Stimulated activated CD4-positive, alpha-beta T cell treated with anti-CD3 and anti-CD28 coated beads, Interleukin-12 subunit alpha, Interleukin-12 subunit beta, amount 100 ng/mL, for 4 hours (primary cell): ENCODE measurements at regions not wholly inside any gene's neighbourhood (a gene's known extent, or its start where the extent isn't known, plus 50 kb on each side); places are given as distances from the start of the nearest gene placed in this dataset.
"Not testable (repeated sequence)": the region's sequence is repeated elsewhere in the genome, so short reads cannot be mapped to it uniquely, and the experiment has no call there.

ENCODE experiments used
- DNase-seq: peaks from one replicate; pipeline ENCODE4 v3.0.0-alpha.2; 2020

DNA sequence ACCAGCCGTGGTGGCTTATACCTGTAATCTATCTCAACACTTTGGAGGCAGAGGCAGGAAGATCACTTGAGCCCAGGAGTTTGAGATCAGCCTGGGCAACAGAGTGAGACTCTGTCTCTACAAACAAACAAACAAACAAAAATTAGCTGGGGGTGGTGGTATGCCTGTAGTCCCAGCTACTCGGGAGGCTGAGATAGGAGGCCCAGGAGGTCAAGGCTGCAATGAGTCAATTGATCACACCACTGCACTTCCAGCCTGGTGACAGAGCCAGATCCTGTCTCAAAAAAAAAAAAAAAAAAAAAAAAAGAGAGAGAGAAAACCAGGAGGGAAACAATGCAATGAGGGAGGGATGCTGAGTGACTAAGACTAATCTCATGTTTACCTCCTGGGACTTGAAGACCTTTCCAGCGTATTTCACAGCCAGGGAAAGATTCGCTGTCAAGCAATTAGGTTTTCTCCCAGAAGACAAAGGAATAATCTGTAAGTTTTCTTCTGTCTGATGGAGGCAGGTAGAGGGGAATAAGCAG lies 51.1 kb upstream of the MIER3 start:
- DNase-seq, result no peak

DNA sequence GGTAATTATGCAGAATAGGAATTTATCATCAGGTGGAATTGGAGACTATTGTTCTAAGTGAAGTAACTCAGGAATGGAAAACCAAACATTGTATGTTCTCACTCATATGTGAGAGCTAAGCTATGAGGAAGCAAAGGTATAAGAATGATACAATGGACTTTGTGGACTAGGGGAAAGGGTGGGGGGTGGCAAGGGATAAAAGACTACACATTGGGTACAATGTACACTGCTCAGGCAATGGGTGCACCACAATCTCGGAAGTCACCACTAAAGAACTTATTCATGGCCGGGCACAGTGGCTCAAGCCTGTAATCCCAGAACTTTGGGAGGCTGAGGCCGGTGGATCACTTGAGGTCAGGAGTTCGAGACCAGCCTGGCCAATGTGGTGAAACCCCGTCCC lies 51.6 kb upstream of the MIER3 start:
- DNase-seq, result not testable (repeated sequence)

GRCh38 chr5:57004800-57005199 lies 52.9 kb upstream of the MIER3 start:
- DNase-seq, result no peak

GRCh38 chr5:57007344-57007743 lies 55.4 kb upstream of the MIER3 start:
- no peak for DNase-seq

GRCh38 chr5:57009811-57010210 lies 57.9 kb upstream of the MIER3 start:
- no peak for DNase-seq

GRCh38 chr5:57010786-57011185 lies 58.9 kb upstream of the MIER3 start:
- DNase-seq, result no peak

GRCh38 chr5:57012511-57012910 lies 60.6 kb upstream of the MIER3 start:
- no peak for DNase-seq

- DNase-seq, result no peak
Measured at GRCh38 chr5:57025961-57026360, 74.0 kb upstream of the MIER3 start.

DNA sequence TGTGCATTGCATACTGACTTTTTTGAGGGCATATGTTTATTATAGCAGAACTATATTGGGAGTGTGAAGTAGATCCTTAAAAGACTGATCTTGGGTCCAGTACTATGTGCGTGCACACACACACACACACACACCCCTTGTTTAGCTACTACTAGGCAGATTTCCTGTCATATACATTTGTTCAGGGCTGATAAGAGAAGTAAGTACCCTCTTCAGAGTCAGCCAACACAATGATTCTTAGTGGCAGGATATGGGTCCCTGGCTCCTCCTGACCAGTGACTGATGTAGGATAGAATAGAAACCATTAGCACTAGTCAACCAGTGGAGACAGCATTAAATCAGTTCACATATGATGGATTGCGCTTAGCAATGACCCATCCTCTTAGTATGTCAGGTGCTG lies 76.2 kb upstream of the MIER3 start:
- no peak for DNase-seq

DNA sequence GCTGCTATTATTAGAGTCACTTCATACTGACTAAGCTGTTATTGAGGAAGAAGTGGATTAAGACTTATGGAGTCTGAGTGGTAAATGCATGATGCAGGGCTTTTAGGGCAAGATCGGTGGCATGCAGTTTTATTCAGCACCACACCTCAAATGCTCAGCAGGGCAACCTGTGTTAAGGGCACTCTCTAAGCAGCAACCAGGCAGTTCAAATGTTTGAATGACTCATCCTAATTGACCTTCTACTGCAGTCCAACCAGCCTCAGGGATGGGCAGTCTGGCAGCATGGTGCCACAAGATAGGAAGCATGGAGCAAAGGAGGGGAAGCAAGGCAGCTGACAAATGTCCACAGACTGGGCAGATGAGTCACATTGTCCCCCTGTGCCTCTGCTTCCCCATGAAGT lies 80.2 kb upstream of the MIER3 start:
- DNase-seq, result no peak

DNA sequence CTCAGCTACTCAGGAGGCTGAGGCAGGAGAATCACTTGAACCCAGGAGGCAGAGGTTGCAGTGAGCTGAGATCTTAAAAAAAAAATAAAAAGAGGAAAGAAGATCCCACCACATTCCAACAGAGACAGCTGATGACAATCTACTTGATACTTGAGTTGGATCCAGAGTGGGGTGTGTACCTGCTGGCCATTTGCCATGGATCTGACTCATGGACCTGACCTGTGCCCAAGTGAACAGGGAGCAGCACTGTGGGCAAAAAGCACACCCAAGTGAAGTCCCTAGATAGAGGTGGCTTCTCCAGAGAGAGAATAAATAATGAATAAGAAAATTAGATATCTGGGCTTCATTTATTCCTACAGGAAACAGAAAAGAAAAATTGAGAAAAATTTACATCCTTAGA lies 81.2 kb upstream of the MIER3 start:
- DNase-seq, result no peak

DNA sequence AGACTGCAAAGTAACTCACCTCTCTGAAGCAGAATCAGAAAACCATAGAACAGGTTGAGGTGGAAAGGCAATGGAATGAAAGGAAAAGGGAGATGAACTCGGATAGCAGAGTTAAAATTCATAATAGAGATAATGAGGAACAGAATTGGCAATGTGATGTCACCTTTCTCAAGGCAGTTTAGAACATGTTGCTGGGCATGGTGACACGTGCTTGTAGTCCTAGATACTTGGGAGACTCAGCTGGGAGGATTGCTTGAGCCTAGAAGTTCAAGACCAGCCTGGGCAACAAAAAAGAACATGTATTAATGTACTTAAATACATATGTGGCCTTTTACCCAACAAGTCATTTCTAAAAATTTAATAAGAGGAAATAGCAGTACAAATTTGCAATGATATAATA lies 81.6 kb upstream of the MIER3 start:
- no peak for DNase-seq

- DNase-seq, result no peak
Measured at GRCh38 chr5:57034201-57034916, 82.4 kb upstream of the MIER3 start.

GRCh38 chr5:57035955-57036354 lies 84.0 kb upstream of the MIER3 start:
- no peak for DNase-seq

DNA sequence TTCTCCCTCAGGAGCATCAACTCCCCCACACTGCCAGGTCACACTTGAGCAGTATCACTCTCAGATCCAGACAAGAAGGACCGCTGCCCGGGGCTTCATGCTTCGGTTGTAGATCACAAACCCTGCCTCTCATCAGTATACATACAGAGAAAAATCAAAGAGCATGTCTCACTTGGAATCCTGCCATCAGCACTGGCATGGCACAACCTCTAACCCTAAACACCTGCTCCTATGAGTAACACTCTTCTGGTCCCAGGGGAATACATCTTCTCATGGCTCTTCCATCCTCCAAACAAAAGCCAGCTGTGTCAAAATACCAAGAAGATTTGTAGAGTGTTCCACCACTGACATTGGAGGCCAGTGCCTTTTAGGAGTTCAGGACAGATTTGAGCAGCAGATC lies 84.8 kb upstream of the MIER3 start:
- DNase-seq, result no peak

GRCh38 chr5:57037355-57037754 lies 85.4 kb upstream of the MIER3 start:
- DNase-seq, result no peak

DNA sequence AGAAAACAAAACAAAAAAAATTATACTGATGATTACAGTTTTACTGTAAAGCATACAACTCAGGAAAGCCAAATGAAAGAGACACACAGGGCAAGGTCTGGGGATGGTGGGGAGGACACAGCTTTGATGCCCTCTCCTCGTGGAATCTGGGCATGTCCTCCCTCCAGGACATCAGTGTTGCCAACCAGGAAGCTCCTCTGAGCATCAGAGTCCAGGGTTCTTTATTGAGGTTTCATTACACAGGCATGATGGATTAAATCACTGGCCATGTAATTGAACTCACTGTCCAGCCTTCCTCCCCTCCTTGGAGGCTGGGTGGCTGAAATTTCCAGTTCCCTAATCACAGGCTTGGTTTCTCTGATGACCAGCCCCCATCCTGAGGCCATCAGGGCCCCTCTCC lies 89.6 kb upstream of the MIER3 start:
- no peak for DNase-seq

DNA sequence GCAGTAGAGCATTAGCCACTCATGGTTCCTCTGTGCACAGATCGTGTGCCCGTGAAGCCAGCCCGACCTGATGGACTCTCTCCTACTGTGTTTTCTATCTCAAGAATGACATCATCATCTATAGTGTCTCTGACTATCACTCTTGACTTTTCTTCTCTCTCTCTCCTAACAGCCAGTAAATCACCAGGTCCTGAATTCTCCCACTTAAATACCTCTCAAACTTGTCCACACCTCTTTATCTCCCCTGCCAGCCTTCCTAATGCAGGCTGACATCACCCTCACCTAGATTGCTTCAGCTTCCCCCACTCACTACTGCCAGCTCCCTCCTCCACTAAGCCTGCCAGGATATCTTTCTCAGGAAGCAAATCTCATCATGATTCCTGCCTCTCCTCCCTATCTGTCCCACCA lies 90.6 kb upstream of the MIER3 start:
- DNase-seq, result no peak

- DNase-seq, result no peak
Measured at GRCh38 chr5:57054135-57054534, 102.2 kb upstream of the MIER3 start.

DNA sequence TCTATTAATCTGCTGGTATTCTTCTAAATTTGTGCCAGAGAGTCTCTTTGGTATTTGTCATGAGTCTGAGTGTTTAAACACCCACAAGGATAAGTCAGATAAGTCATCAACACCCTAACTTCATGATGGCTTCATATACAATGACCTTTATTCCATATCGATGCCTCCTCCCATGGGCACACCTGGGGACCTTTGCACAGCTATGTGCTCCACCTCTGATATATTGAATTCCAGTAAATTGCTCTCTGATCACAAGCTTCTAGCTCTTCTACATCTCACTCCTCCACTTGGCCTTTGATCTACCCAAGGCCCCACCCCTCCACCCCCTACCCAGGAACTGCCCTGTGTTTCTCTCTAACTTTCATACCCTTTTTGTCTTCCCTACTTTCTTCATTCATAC lies 102.7 kb upstream of the MIER3 start:
- no peak for DNase-seq

DNA sequence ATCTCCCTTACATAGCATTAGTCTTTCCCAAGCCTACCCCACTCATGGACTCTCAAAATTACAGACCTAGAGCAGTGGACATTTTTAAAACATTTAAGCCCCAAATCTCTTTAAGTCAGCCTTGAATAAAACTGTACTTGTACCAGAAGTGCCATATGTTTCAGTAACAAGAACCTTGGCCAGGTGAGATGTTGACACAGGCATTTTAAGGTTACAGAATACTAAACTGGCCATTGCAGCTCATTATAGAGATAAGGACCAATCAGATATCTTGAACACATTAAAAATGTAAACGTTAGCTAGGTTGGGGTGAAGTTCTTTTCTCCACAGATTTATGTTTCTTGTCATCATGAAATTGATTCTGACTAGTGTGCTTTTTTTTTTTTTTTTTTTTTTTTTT lies 103.8 kb upstream of the MIER3 start:
- DNase-seq, result no peak

DNA sequence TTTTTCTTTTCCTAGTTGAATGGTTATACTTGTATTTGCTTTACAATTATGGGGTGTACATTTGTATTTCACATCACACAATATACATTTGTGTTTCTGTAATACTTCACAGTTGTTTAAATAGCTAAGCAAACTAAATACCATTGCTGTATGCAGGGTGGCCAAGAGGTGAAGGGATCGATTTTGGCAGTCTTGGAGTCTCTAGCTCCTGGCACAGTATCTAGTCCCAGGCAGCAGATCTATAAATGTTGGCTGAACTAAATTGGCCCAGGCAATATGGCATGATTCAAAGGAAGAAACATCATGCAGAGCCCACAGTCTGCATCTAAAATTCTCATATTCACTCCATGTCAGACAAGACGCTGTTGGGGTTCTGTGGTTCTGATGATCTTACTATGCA lies 110.1 kb upstream of the GPBP1 start:
- DNase-seq, result no peak

DNA sequence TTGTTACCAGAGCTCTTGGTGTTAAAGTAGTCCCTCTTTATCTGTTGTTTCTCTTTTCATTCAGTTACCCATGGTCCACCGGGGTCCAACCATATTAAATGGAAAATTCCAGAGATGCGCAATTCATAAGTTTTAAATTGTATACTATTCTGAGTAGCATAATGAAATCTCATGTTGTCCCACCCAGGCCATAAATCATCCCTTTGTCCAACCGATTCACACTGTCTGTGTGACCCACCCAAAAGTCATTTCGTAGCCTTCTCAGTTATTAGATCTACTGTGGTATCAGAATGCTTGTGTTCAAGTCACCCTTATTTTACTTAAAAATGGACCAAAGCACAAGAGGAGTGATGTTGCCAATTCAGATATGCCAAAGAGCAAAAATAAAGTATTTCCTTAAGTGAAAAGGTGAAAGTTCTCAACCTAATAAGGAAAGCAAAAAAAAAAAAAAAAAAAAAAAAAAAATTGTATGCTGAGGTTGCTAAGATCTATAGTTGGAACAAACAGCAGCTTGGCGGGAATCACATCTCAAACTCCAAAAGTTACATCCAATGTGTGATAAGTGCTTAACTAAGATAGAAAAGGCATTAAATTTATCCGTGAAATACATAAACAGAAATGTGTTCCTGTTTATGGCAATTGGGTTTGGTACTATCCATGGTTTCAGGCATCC lies 106.8 kb upstream of the GPBP1 start:
- DNase-seq, result no peak

DNA sequence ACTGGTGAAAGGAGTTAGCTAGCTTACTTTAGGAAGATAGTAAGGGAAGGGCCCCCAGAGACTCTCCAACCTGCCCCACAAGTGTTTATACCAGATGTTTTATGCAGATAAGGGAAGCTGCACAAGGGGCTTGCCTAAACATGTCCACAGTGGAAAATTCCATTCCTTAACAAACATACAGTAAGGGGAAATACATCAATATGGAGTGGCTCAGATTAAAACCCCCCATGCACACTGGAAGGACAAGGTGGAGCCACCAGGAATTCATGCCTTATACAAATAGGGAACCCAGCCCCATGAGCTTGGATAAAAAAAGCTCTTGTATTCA lies 106.3 kb upstream of the GPBP1 start:
- DNase-seq, result no peak
